ENCODE measurements at regions not wholly inside any gene's neighbourhood (a gene's known extent, or its start where the extent isn't known, plus 50 kb on each side); places are given as distances from the start of the nearest gene placed in this dataset.

- no peak for TF ChIP-seq POLR2A (IDR thresholded peaks at IDR 0.05; ENCODE audit: borderline replicate concordance, extremely low read depth, insufficient read depth, insufficient read length)
These were observed 834.1 kb downstream of the NSUN3 start (continued) for GRCh38 chr3:94896994-94897393.

- Histone ChIP-seq H3K4me3 (replicated peaks in 1 of 2; ENCODE audit: low read depth in 1 of 2, low read length in 2 of 2) (no peak overlapping the region), H3K79me2 (ENCODE audit: insufficient read depth, low read length) (no peaks in the 10 kb centered on the region), H3K36me3 (ENCODE audit: control insufficient read depth in 1 of 2, insufficient read depth in 2 of 2, low read length in 2 of 2) (no peaks in the 10 kb centered on the region), H3K9me2 (ENCODE audit: insufficient read depth) (no peaks in the 10 kb centered on the region), H3K27me3 (ENCODE audit: insufficient read depth, low read length) (no peaks in the 10 kb centered on the region), H3K9ac (ENCODE audit: low read length) (no peak overlapping the region), H3K4me1 (ENCODE audit: control insufficient read depth in 1 of 2, insufficient read depth in 2 of 2, low read length in 2 of 2) (no peaks in the 10 kb centered on the region), H3K27ac (ENCODE audit: low read depth, low read length) (no peak overlapping the region), H4K20me1 (ENCODE audit: insufficient read depth) (no peaks in the 10 kb centered on the region), H3K9me3 (ENCODE audit: control insufficient read depth in 1 of 2, insufficient read depth in 1 of 2, low read depth in 1 of 2, low read length in 2 of 2) (peaks cover 4 to 7% of the 10 kb centered on the region in 2 experiments; a peak in 2 of 4 replicates), H2AFZ (ENCODE audit: low read depth, low read length, poor library complexity, severe bottlenecking) (no peak overlapping the region), H3K4me2 (ENCODE audit: low read length) (no peak overlapping the region)
- TF ChIP-seq POLR2AphosphoS5 (IDR thresholded peaks at IDR 0.05; ENCODE audit: low read depth, low read length) (no peak), JUND (IDR thresholded peaks at IDR 0.05) (no peak), ZFX (IDR thresholded peaks at IDR 0.05) (no peak), ELF1 (IDR thresholded peaks at IDR 0.05; ENCODE audit: borderline replicate concordance, low read depth) (no peak), MAX (IDR thresholded peaks at IDR 0.05) (no peak), RAD21 (IDR thresholded peaks at IDR 0.05; ENCODE audit: low read depth) (no peak), SRF (IDR thresholded peaks at IDR 0.05; ENCODE audit: low read depth) (no peak), EZH2 (IDR thresholded peaks at IDR 0.05) (no peak), REST (IDR thresholded peaks at IDR 0.05; ENCODE audit: low read depth) (no peak), YY1 (IDR thresholded peaks at IDR 0.05; ENCODE audit: extremely low read depth, insufficient replicate concordance, low read depth, low read length) (no peak)
- no peak for ATAC-seq
- DNase-seq (ENCODE audit: low read depth, low spot score) = no peak
- ChIA-PET POLR2A (no interaction called here), CTCF (no interaction called here), RAD21 (ENCODE audit: low non-redundant PET in 1 of 2, low total read pairs in 2 of 2, uncharacterized antibody in 2 of 2, unreplicated experiment in 2 of 2) (no interaction called here)
- no TSS peak for BruUV-seq (replicated peaks)
- intact Hi-C loops (cut with micrococcal nuclease) = no loop called here
These were observed 841.4 kb downstream of the NSUN3 start for GRCh38 chr3:94904156-94904674.
